ENCODE measurements at regions not wholly inside any gene's neighbourhood (a gene's known extent, or its start where the extent isn't known, plus 50 kb on each side); places are given as distances from the start of the nearest gene placed in this dataset.
"Not testable (repeated sequence)": the region's sequence is repeated elsewhere in the genome, so short reads cannot be mapped to it uniquely, and the experiment has no call there.

DNA sequence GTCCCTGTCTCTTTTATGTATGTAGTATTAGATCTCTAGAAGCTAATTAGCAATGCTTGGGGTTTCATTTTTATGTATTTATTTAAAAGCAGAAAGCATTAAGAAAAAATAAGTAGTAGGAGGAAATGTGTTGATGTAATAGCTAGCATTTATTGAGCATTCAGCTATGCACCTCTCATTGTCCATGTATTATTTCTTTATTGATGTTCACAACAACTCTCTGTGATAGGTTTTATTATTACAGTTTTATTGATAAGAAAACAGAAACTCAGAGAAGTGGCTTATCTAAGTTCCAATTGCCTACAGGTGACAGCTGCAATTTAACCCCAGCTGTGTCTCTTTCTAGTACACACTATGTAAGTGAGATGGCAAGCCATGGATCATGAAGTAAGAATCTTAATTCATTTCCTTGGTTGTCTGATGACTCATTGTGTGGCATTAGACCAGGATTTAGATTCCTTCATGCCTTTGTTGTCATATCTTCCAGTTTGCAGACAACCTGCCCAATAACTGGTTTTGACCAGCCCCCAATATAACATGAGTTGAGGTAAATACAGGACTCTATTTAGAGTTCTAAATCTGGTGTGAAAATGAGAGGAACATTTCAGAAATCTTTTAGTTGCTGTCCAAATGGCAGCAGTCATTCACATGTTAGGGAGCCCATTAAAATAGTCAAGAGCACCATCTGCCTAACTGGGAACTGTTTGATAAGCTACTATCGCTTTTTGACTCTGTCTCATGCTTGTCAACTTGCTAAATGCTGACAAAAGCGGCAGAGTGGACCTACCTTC, 170.8 kb upstream of the PHACTR1 start:
- Histone ChIP-seq H3K9me3 (ENCODE audit: control insufficient read depth in 2 of 2, low read length in 2 of 2) (no peaks in the 10 kb centered on the region), H3K27ac (ENCODE audit: low read length) (no peak overlapping the region), H3K4me3 (ENCODE audit: low read length in 2 of 2) (no peak overlapping the region), H3K4me1 (ENCODE audit: control insufficient read depth, insufficient read depth, low read length) (no peaks in the 10 kb centered on the region), H3K9ac (ENCODE audit: low read length in 2 of 2) (no peak overlapping the region), H3K36me3 (ENCODE audit: control insufficient read depth in 2 of 2, insufficient read depth in 2 of 2, low read length in 2 of 2) (no peaks in the 10 kb centered on the region), H3K27me3 (ENCODE audit: control insufficient read depth in 1 of 2, insufficient read depth in 2 of 2, low read length in 2 of 2) (no peaks in the 10 kb centered on the region)

DNA sequence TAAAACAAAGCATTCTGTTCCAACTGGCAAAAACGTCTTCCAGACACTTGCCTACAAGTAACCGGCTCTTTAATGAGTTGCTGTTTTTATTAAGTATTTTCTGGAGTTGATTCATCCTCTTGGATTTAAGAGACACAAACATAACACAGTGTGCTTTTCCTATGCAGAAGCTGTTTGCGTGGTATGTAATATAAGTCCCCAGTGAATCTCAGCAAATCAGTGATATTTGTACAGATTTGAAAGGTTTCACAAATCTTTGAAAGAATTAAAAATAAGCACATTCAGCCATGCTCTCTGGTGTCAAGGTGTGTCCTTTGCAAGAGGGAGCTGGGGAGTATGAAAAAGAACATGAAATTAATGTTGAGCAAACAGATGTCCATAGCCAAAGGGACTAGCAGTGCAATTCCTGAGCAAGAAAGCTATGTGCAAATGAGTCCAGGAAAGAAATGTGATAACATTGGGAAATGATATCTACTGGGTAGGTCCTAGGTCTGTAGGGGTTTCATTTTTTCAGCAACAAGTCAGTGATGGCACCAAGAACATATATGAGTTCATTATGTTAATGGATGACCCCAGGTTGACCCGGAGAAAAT, 170.1 kb upstream of the PHACTR1 start:
- H3K27me3 ChIP-seq (ENCODE audit: control insufficient read depth in 1 of 2, insufficient read depth in 2 of 2, low read length in 2 of 2): no peaks in the 10 kb centered on the region
- no peaks in the 10 kb centered on the region for H3K4me1 ChIP-seq (ENCODE audit: control insufficient read depth, insufficient read depth, low read length)
- no peaks in the 10 kb centered on the region for H3K36me3 ChIP-seq (ENCODE audit: control insufficient read depth in 2 of 2, insufficient read depth in 2 of 2, low read length in 2 of 2)
- no peak overlapping the region for H3K4me3 ChIP-seq (ENCODE audit: low read length in 2 of 2)
- H3K9ac ChIP-seq (ENCODE audit: low read length in 2 of 2): no peak overlapping the region
- no peak overlapping the region for H3K27ac ChIP-seq (ENCODE audit: low read length)
- no peaks in the 10 kb centered on the region for H3K9me3 ChIP-seq (ENCODE audit: control insufficient read depth in 2 of 2, low read length in 2 of 2)

DNA sequence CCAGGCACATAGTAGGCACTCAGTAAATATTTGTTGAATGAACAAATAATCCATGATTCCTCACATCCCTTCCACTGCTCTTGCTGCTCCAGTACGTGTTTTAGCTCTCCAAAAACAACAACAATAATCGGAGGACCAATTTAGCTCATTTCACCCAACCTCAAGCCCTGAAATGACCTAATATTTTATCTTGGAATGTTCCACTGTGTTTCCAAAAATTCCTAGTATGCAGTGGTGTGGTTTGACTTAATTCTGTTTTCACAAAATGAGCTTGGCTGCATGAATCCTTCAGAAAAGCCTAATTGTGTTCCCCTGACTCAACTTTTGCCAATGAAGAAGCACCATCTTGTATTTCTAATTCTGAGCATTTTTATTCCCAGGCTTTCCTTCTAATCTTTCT, 168.0 kb upstream of the PHACTR1 start:
- Histone ChIP-seq H3K4me3 (ENCODE audit: low read length in 2 of 2) (no peak overlapping the region), H3K27ac (ENCODE audit: low read length) (no peak overlapping the region), H3K9ac (ENCODE audit: low read length in 2 of 2) (no peak overlapping the region), H3K4me1 (ENCODE audit: control insufficient read depth, insufficient read depth, low read length) (no peaks in the 10 kb centered on the region), H3K36me3 (ENCODE audit: control insufficient read depth in 2 of 2, insufficient read depth in 2 of 2, low read length in 2 of 2) (no peaks in the 10 kb centered on the region), H3K9me3 (ENCODE audit: control insufficient read depth in 2 of 2, low read length in 2 of 2) (no peaks in the 10 kb centered on the region), H3K27me3 (ENCODE audit: control insufficient read depth in 1 of 2, insufficient read depth in 2 of 2, low read length in 2 of 2) (no peaks in the 10 kb centered on the region)

DNA sequence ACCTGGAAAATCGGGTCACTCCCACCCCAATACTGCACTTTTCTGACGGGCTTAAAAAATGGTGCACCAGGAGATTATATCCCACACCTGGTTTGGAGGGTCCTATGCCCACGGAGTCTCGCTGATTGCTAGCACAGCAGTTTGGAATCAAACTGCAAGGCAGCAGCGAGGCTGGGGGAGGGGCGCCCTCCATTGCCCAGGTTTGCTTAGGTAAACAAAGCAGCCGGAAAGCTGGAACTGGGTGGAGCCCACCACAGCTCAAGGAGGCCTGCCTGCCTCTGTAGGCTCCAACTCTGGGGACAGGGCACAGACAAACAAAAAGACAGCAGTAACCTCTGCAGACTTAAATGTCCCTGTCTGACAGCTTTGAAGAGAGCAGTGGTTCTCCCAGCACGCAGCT, 167.1 kb upstream of the PHACTR1 start:
- not testable (repeated sequence) for H3K9ac ChIP-seq (ENCODE audit: low read length in 2 of 2); H3K27me3 ChIP-seq (ENCODE audit: control insufficient read depth in 1 of 2, insufficient read depth in 2 of 2, low read length in 2 of 2); H3K27ac ChIP-seq (ENCODE audit: low read length); H3K4me1 ChIP-seq (ENCODE audit: control insufficient read depth, insufficient read depth, low read length); H3K9me3 ChIP-seq (ENCODE audit: control insufficient read depth in 2 of 2, low read length in 2 of 2); H3K36me3 ChIP-seq (ENCODE audit: control insufficient read depth in 2 of 2, insufficient read depth in 2 of 2, low read length in 2 of 2); H3K4me3 ChIP-seq (ENCODE audit: low read length in 2 of 2)

DNA sequence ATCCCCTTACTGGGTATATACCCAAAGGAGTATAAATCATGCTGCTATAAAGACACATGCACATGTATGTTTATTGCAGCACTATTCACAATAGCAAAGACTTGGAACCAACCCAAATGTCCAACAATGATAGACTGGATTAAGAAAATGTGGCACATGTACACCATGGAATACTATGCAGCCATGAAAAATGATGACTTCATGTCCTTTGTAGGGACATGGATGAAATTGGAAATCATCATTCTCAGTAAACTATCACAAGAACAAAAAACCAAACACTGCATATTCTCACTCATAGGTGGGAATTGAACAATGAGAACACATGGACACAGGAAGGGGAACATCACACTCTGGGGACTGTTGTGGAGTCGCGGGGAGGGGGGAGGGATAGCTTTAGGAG, 161.7 kb upstream of the PHACTR1 start:
- H3K4me1 ChIP-seq (ENCODE audit: control insufficient read depth, insufficient read depth, low read length); H3K9ac ChIP-seq (ENCODE audit: low read length in 2 of 2); H3K27ac ChIP-seq (ENCODE audit: low read length); H3K9me3 ChIP-seq (ENCODE audit: control insufficient read depth in 2 of 2, low read length in 2 of 2); H3K4me3 ChIP-seq (ENCODE audit: low read length in 2 of 2); H3K36me3 ChIP-seq (ENCODE audit: control insufficient read depth in 2 of 2, insufficient read depth in 2 of 2, low read length in 2 of 2); H3K27me3 ChIP-seq (ENCODE audit: control insufficient read depth in 1 of 2, insufficient read depth in 2 of 2, low read length in 2 of 2): not testable (repeated sequence)

DNA sequence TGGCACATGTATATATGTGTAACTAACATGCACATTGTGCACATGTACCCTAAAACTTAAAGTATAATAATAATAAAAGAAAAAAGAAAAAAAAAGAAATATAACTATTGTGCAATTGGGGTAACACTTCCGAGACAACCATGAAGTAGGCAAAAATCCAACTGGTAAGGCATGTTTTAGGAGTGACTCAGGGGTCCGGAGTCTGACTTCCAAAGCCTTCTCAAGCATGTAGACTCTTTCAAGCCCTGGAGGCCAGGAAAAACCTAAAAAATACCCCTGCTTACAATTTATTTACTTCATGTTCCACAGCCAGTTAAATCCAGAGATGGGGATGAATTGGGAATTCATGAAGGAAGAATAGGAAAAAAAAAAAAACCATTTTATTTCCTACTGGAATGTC, 161.3 kb upstream of the PHACTR1 start:
- Histone ChIP-seq H3K4me3 (ENCODE audit: low read length in 2 of 2) (no peak overlapping the region), H3K9me3 (ENCODE audit: control insufficient read depth in 2 of 2, low read length in 2 of 2) (no peaks in the 10 kb centered on the region), H3K9ac (ENCODE audit: low read length in 2 of 2) (no peak overlapping the region), H3K27ac (ENCODE audit: low read length) (no peak overlapping the region), H3K36me3 (ENCODE audit: control insufficient read depth in 2 of 2, insufficient read depth in 2 of 2, low read length in 2 of 2) (no peaks in the 10 kb centered on the region), H3K27me3 (ENCODE audit: control insufficient read depth in 1 of 2, insufficient read depth in 2 of 2, low read length in 2 of 2) (no peaks in the 10 kb centered on the region), H3K4me1 (ENCODE audit: control insufficient read depth, insufficient read depth, low read length) (no peaks in the 10 kb centered on the region)

DNA sequence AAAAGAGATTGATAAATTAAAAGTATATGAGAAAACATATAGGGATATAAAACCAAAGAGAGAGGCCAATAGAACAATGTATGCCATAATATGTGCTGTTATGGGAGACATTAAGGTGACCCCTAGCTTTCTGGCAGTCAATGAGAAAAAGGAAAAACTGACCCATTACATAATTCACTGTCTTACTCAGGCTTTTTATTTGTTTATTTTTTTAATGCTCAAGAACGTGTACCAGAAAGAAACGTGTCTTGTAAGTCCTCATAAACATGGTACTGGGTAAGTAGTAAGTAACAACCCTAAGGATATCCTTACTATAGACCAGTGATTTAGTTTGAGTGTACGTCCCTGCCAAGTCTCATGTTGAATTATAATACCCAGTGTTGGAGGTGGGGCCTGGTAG, 160.8 kb upstream of the PHACTR1 start:
- H3K27me3 ChIP-seq (ENCODE audit: control insufficient read depth in 1 of 2, insufficient read depth in 2 of 2, low read length in 2 of 2): no peaks in the 10 kb centered on the region
- no peaks in the 10 kb centered on the region for H3K36me3 ChIP-seq (ENCODE audit: control insufficient read depth in 2 of 2, insufficient read depth in 2 of 2, low read length in 2 of 2)
- H3K9ac ChIP-seq (ENCODE audit: low read length in 2 of 2): no peak overlapping the region
- H3K4me3 ChIP-seq (ENCODE audit: low read length in 2 of 2): no peak overlapping the region
- H3K9me3 ChIP-seq (ENCODE audit: control insufficient read depth in 2 of 2, low read length in 2 of 2): peaks cover 0 to under 1% of the 10 kb centered on the region in 2 donors
- H3K4me1 ChIP-seq (ENCODE audit: control insufficient read depth, insufficient read depth, low read length): no peaks in the 10 kb centered on the region
- no peak overlapping the region for H3K27ac ChIP-seq (ENCODE audit: low read length)

DNA sequence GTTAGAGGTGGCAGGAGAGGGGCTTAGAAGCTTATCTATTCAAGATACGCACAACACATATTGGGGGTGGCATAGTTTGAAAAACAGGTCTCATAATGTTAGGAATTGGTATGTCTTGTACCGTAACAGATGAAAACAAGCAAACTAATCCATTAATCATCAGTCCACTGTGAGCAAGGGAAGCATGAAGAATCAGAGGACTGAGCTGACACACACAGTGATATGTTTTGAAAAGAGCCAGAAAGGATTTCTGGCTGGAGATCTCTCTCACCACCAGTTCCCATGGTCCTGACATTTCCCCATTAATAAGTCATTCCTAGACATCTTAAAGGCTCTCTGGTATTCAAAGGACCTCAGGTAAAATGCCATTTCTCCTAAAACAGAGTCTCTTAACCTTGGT, 158.8 kb upstream of the PHACTR1 start:
- H3K27ac ChIP-seq (ENCODE audit: low read length): no peak overlapping the region
- H3K36me3 ChIP-seq (ENCODE audit: control insufficient read depth in 2 of 2, insufficient read depth in 2 of 2, low read length in 2 of 2): no peaks in the 10 kb centered on the region
- H3K27me3 ChIP-seq (ENCODE audit: control insufficient read depth in 1 of 2, insufficient read depth in 2 of 2, low read length in 2 of 2): no peaks in the 10 kb centered on the region
- H3K9me3 ChIP-seq (ENCODE audit: control insufficient read depth in 2 of 2, low read length in 2 of 2): peaks cover 0 to 3% of the 10 kb centered on the region in 2 donors
- H3K9ac ChIP-seq (ENCODE audit: low read length in 2 of 2): no peak overlapping the region
- no peak overlapping the region for H3K4me3 ChIP-seq (ENCODE audit: low read length in 2 of 2)
- no peaks in the 10 kb centered on the region for H3K4me1 ChIP-seq (ENCODE audit: control insufficient read depth, insufficient read depth, low read length)

DNA sequence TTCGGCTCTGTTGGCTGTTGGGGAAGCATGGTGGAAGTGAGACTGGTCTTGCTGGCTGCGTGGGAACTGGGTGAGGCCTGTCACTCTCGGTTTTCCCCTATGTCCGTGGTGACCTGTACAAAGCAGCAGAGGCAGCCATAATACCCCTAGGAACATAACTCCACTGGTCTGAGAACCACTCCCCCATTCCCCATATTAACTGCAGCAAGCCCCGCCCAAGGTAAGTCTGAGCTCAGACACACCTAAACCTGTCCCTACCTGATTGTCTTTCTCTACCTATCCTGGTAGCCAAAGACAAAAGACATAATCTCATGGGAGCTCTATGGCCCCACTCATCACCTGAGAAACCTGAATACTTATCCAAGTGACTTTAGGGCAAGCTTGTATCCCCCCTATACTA, 156.3 kb upstream of the PHACTR1 start:
- H3K4me3 ChIP-seq (ENCODE audit: low read length in 2 of 2): no peak overlapping the region
- peaks cover 0 to 3% of the 10 kb centered on the region in 2 donors for H3K9me3 ChIP-seq (ENCODE audit: control insufficient read depth in 2 of 2, low read length in 2 of 2)
- H3K9ac ChIP-seq (ENCODE audit: low read length in 2 of 2): no peak overlapping the region
- H3K36me3 ChIP-seq (ENCODE audit: control insufficient read depth in 2 of 2, insufficient read depth in 2 of 2, low read length in 2 of 2): no peaks in the 10 kb centered on the region
- no peak overlapping the region for H3K27ac ChIP-seq (ENCODE audit: low read length)
- H3K4me1 ChIP-seq (ENCODE audit: control insufficient read depth, insufficient read depth, low read length): no peaks in the 10 kb centered on the region
- H3K27me3 ChIP-seq (ENCODE audit: control insufficient read depth in 1 of 2, insufficient read depth in 2 of 2, low read length in 2 of 2): no peaks in the 10 kb centered on the region

DNA sequence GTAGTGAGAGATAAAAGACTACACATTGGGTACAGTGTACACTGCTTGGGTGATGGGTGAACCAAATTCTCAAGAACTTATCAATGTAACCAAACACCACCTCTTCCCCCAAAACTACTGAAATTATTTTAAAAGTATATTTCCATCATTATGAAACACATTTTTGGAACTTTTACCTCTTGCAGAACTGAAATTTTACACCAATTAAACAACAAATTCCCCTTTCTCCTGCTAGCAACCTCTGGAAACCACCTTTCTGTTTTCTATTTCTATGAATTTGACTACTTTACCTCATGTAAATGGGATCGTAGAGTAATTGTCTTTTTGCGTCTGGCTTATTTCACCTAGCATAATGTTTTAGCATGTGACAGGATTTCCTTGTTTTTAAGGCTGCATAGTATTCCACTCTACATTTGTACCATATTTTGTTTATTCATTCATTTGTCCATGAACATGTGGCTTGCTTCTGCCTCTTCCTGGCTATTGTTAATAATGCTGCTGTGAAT, 149.9 kb upstream of the PHACTR1 start:
- no peak overlapping the region for H3K9ac ChIP-seq (ENCODE audit: low read length in 2 of 2)
- H3K27ac ChIP-seq (ENCODE audit: low read length): no peak overlapping the region
- H3K9me3 ChIP-seq (ENCODE audit: control insufficient read depth in 2 of 2, low read length in 2 of 2): no peaks in the 10 kb centered on the region
- no peak overlapping the region for H3K4me3 ChIP-seq (ENCODE audit: low read length in 2 of 2)
- H3K36me3 ChIP-seq (ENCODE audit: control insufficient read depth in 2 of 2, insufficient read depth in 2 of 2, low read length in 2 of 2): no peaks in the 10 kb centered on the region
- no peaks in the 10 kb centered on the region for H3K4me1 ChIP-seq (ENCODE audit: control insufficient read depth, insufficient read depth, low read length)
- H3K27me3 ChIP-seq (ENCODE audit: control insufficient read depth in 1 of 2, insufficient read depth in 2 of 2, low read length in 2 of 2): no peaks in the 10 kb centered on the region

DNA sequence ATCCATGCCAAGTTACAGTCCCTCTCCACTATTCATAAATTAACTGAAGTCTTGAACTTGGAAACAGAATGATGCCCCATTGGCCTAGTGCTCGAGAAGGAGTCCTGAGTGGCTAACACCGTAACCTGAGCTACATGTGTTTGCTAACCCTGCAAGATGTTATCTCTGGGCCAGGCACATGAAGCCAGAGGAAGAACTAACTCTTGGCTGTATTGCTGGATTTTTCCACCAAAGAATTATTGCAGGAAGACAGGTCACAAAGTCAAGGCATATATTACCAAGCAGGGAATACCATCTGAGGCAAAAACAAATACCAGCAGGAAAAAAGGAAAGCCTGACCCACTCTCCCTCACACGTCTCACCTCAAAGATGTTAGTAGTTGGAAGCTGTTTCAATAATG, 148.9 kb upstream of the PHACTR1 start:
- H3K27me3 ChIP-seq (ENCODE audit: control insufficient read depth in 1 of 2, insufficient read depth in 2 of 2, low read length in 2 of 2): no peaks in the 10 kb centered on the region
- no peak overlapping the region for H3K9ac ChIP-seq (ENCODE audit: low read length in 2 of 2)
- no peak overlapping the region for H3K4me3 ChIP-seq (ENCODE audit: low read length in 2 of 2)
- no peaks in the 10 kb centered on the region for H3K4me1 ChIP-seq (ENCODE audit: control insufficient read depth, insufficient read depth, low read length)
- H3K9me3 ChIP-seq (ENCODE audit: control insufficient read depth in 2 of 2, low read length in 2 of 2): no peaks in the 10 kb centered on the region
- H3K27ac ChIP-seq (ENCODE audit: low read length): no peak overlapping the region
- no peaks in the 10 kb centered on the region for H3K36me3 ChIP-seq (ENCODE audit: control insufficient read depth in 2 of 2, insufficient read depth in 2 of 2, low read length in 2 of 2)

All from stomach smooth muscle (tissue), 2 donors.